Peyer's patch (tissue), 4 donors: ENCODE measurements at regions not wholly inside any gene's neighbourhood (a gene's known extent, or its start where the extent isn't known, plus 50 kb on each side); places are given as distances from the start of the nearest gene placed in this dataset.

ENCODE experiments used
- DNase-seq, 3 donors: peaks; one replicate each; pipeline ENCODE4 v3.0.0-alpha.2; 2017 to 2019
- H3K27ac ChIP-seq, 4 donors: fragments of 200-600 bp; sonication (generic); one replicate each; pipeline ENCODE4 v1.5.1; 2016 to 2019
- H3K27me3 ChIP-seq, 2 donors: fragments of 200-600 bp; sonication (generic); one replicate each; pipeline ENCODE4 v1.5.1; 2019
- H3K36me3 ChIP-seq, 3 donors: fragments of 200-600 bp; sonication (generic); one replicate each; pipeline ENCODE4 v1.5.1; 2016 to 2019
- H3K4me1 ChIP-seq, 4 donors: fragments of 200-600 bp; sonication (generic); one replicate each; pipeline ENCODE4 v1.5.1; 2016 to 2019
- H3K4me3 ChIP-seq, 4 donors: fragments of 200-600 bp; sonication (generic); 1 replicate in 3 of 4; 2 replicates in 1 of 4; pipeline ENCODE4 v1.5.1; 2016 to 2019; ENCODE audit warnings: mild to moderate bottlenecking in 1 of 4
- H3K9me3 ChIP-seq, 4 donors: fragments of 200-600 bp; sonication (generic); one replicate each; pipeline ENCODE4 v1.5.1; 2016 to 2019; ENCODE audit warnings: mild to moderate bottlenecking in 1 of 4
- POLR2A ChIP-seq, 2 donors: fragments of 450-650 bp; IDR thresholded peaks; one replicate each; pipeline ENCODE4 v1.5.1; 2017; ENCODE audit warnings: antibody characterized with exemption in 2 of 2, mild to moderate bottlenecking in 2 of 2, moderate library complexity in 2 of 2
- TF ChIP-seq, protein P1 (sequence below), 6 experiments: fragments of 450-650 bp in 4 of 6; fragments of 200-600 bp in 2 of 6; sonication (generic) in 1 of 6; IDR thresholded peaks; one replicate each; pipeline ENCODE4 v1.5.1; 2017 to 2019; ENCODE audit warnings: antibody characterized with exemption in 6 of 6, mild to moderate bottlenecking in 3 of 6, moderate library complexity in 1 of 6

DNA sequence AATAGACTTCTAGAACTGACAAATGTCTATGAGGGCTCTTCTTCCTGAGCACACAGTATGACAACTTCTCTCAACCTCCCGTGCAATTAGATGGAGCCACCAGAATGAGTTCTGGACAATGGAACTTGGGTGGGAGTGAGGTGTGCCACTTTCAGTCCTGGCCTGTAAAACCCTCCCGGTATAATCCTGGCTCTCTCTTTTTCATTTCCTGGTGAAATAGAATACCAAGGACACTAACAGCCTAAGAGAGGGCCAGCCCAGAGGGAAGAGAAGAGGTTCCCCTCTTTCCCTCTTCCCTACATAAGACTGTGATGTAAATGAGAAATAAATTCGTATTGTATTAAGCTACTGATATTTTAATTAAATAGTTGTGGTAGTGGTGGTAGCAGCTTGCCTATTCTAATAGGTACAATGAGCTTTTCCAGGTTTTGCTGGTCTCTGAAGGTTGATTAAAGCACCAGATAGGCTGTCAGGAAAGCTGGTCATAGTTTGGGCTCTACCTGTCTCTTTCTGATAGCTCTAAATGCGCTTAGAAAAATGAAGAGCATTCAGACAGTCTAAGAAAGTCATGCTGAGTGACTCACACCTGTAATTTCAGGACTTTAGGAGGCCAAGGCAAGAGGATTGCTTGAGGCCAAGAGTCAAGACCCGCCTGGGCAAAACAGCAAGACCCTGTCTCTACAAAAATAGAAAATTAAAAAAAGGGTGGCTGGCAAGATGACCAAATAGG is 108.6 kb upstream of the ZNF644 start:
- DNase-seq = no peak
- no peaks in the 10 kb centered on the region for H3K36me3 ChIP-seq
- H3K27me3 ChIP-seq = no peaks in the 10 kb centered on the region
- no peak overlapping the region for H3K27ac ChIP-seq
- no peaks in the 10 kb centered on the region for H3K9me3 ChIP-seq
- no peak overlapping the region for H3K4me3 ChIP-seq
- no peak for TF ChIP-seq POLR2A (IDR thresholded peaks at IDR 0.05)
- TF ChIP-seq, protein P1, sequence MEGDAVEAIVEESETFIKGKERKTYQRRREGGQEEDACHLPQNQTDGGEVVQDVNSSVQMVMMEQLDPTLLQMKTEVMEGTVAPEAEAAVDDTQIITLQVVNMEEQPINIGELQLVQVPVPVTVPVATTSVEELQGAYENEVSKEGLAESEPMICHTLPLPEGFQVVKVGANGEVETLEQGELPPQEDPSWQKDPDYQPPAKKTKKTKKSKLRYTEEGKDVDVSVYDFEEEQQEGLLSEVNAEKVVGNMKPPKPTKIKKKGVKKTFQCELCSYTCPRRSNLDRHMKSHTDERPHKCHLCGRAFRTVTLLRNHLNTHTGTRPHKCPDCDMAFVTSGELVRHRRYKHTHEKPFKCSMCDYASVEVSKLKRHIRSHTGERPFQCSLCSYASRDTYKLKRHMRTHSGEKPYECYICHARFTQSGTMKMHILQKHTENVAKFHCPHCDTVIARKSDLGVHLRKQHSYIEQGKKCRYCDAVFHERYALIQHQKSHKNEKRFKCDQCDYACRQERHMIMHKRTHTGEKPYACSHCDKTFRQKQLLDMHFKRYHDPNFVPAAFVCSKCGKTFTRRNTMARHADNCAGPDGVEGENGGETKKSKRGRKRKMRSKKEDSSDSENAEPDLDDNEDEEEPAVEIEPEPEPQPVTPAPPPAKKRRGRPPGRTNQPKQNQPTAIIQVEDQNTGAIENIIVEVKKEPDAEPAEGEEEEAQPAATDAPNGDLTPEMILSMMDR (IDR thresholded peaks at IDR 0.05) = no peak
- H3K4me1 ChIP-seq = no peaks in the 10 kb centered on the region

DNA sequence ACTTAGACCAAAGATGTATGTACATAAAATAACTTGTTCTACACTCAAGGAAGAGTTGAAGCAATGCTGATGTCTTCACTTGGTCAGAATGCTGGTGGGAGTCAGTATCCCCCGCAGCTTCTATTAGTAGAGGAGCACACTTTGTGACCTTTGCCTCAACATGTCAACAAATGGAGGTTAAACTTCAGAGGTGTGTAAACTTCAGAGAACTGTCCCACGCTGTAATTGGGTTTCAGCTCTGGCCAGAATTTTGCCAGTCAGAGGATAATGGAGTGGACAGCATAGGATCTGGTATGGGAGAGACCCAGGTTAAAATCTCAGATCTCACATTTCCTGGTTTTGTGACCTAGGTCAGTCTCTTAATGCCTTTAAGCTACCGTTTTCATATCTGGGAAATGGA is 107.6 kb upstream of the ZNF644 start:
- no peak for DNase-seq
- no peaks in the 10 kb centered on the region for H3K27me3 ChIP-seq
- H3K9me3 ChIP-seq = no peaks in the 10 kb centered on the region
- H3K36me3 ChIP-seq = no peaks in the 10 kb centered on the region
- no peak overlapping the region for H3K27ac ChIP-seq
- H3K4me1 ChIP-seq = no peaks in the 10 kb centered on the region
- TF ChIP-seq POLR2A (IDR thresholded peaks at IDR 0.05) = no peak
- TF ChIP-seq, protein P1 (IDR thresholded peaks at IDR 0.05) = no peak
- no peak overlapping the region for H3K4me3 ChIP-seq

DNA sequence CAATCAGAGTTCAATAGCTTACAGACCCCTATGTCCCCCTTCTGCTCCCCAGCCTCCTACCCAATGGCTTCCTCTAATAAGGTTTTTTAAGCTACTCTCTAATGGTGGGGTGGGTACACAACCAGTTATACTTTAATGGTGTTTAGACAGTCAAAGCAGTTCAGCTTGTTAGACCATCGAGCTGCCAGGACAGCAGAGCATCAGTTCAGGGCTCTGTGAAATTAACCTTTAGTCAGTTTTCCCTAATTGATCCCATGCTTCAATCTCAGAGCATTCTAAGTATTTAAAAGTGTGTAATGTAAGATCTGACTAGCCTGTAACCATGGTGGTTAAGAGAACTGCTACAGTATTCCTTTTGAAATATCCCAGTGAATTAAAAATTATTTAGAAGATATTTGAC is 107.2 kb upstream of the ZNF644 start:
- Histone ChIP-seq H3K27me3 (no peaks in the 10 kb centered on the region), H3K27ac (no peak overlapping the region), H3K9me3 (no peaks in the 10 kb centered on the region), H3K36me3 (no peaks in the 10 kb centered on the region), H3K4me1 (no peaks in the 10 kb centered on the region), H3K4me3 (no peak overlapping the region)
- no peak for TF ChIP-seq POLR2A (IDR thresholded peaks at IDR 0.05)
- TF ChIP-seq, protein P1 (IDR thresholded peaks at IDR 0.05) = no peak
- DNase-seq = no peak

DNA sequence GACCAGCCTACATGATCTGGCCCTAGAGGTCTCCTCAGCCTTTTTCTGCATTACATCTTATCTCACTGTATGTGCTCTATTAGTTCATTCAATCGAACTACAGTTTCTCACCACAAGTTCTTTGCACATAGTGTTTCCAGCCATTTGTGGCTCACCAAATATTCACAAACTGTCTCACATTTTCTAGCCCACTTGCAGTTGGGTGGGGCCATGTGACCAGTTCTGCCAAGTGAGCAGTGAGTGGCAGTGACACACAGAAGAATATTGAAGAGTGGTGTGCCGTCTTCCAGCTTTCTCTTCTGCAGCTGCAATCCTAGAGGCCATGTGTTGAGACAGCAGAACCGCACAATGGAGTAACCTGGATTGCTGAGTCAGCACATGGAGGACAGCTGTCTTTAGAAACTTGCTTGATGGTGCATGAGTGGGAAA is 103.2 kb upstream of the ZNF644 start:
- Histone ChIP-seq H3K4me1 (no peaks in the 10 kb centered on the region), H3K27me3 (no peaks in the 10 kb centered on the region), H3K36me3 (no peaks in the 10 kb centered on the region), H3K27ac (no peak overlapping the region), H3K4me3 (no peak overlapping the region), H3K9me3 (no peaks in the 10 kb centered on the region)
- TF ChIP-seq, protein P1 (IDR thresholded peaks at IDR 0.05) = no peak
- TF ChIP-seq POLR2A (IDR thresholded peaks at IDR 0.05) = no peak
- DNase-seq = no peak

DNA sequence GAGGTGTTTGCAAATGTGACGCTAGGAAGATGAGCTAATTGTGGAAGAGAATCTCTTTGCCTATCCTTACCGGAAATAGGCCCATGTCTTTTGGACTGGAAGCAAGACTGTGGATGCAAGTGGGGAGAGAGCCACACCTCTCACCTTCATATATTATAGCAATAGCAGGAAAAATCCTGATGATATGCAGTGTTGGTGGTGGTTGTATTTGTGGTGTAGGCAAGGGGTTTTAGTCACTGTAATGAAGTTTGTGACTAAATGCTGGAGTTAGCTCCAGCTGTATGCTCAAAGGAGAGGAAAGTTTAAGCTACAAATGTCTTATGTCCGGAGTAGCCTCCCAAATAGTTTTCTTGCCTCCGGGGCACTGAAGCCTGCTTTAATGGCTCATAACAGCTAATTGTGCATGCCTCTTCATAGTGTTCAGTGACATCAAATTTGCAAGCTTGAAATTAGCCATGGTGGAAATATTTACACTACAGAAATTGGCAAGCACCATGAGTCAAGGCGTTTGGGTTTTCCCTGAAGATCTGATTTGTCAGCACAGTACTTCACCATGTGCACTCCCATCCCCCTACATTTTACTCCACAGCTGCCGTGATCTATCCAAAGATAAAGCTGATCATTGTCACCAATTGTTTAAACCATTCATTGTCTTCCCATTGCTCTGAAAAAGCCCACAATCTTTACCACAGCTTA is 102.6 kb upstream of the ZNF644 start:
- TF ChIP-seq, protein P1 (IDR thresholded peaks at IDR 0.05) = no peak
- no peak for DNase-seq
- H3K27me3 ChIP-seq = no peaks in the 10 kb centered on the region
- no peaks in the 10 kb centered on the region for H3K4me1 ChIP-seq
- no peak overlapping the region for H3K4me3 ChIP-seq
- no peaks in the 10 kb centered on the region for H3K36me3 ChIP-seq
- no peaks in the 10 kb centered on the region for H3K9me3 ChIP-seq
- H3K27ac ChIP-seq = no peak overlapping the region
